Stimulated activated CD4-positive, alpha-beta T cell treated with anti-CD3 and anti-CD28 coated beads, Interleukin-1b, Interleukin-23, amount 100 ng/mL, for 24 hours (primary cell): ENCODE measurements at regions not wholly inside any gene's neighbourhood (a gene's known extent, or its start where the extent isn't known, plus 50 kb on each side); places are given as distances from the start of the nearest gene placed in this dataset.
"Not testable (repeated sequence)": the region's sequence is repeated elsewhere in the genome, so short reads cannot be mapped to it uniquely, and the experiment has no call there.

Experiments used
- DNase-seq, 4 experiments: peaks; one replicate each; pipeline ENCODE4 v3.0.0-alpha.2; 2020; ENCODE audit warnings: low read depth in 4 of 4, low spot score in 1 of 4

GRCh38 chr20:19868441-19868840 is 110.4 kb downstream of the RIN2 start:
- no peak for DNase-seq

DNA sequence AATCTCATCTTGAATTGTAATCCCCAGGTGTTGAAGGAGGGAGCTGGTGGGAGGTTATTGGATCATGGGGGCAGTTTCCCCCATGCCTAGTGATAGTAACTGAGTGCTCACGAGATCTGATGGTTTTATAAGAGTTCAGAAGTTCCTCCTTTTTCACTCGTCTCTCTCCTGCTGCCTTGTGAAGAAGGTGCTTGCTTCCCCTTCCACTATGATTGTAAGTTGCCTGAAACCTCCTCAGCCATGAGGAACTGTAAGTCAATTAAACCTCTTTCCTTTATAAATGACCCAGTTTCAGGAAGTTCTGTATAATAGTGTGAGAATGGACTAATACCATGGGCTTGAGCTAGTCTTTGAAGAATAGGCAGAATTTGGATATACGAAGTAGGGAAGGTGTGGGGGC is 113.9 kb downstream of the RIN2 start:
- DNase-seq = no peak

GRCh38 chr20:19874040-19874727 is 116.1 kb downstream of the RIN2 start:
- DNase-seq = no peak

DNA sequence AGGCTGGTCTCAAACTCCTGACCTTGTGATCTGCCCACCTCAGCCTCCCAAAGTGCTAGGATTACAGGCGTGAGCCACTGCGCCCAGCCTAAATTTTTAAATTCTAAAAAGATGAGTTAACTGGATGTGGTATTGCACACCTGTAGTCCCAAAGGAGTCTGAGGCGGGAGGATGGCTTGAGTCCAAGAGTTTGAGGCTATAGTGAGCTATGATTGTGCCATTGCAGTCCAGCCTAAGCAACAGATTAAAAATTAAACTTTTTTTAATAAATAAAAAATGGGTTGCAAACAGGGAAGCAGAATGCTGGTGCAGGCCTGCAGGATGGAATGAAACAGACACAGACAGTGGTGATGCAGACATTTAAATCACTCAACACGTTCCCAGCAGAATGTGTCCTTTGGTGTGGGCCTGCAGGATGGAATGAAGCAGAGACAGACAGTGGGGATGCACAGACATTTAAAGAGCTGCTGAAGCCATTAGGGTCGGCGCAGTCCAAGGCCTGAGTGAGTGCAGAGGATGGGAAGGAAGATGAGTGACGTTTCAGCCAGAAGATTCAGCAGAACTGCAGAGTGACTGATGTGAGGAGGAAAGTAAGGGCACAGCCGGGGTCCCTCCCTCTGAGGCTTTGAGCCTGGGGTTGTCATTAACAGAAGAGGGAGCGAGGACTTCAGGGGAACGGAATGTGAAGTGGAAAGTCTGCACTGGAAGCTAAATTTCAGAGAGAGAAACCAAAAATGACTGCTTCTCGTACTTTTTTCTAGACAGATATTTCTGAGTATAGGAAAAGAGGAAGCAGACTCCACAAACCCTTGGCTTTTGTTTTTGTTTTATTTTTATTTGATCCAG is 117.5 kb downstream of the RIN2 start:
- no peak for DNase-seq

- DNase-seq = no peak
Measured at GRCh38 chr20:19876828-19877460, 118.9 kb downstream of the RIN2 start.

- DNase-seq = not testable (repeated sequence)
Measured at GRCh38 chr20:19879874-19880255, 121.8 kb downstream of the RIN2 start.

DNA sequence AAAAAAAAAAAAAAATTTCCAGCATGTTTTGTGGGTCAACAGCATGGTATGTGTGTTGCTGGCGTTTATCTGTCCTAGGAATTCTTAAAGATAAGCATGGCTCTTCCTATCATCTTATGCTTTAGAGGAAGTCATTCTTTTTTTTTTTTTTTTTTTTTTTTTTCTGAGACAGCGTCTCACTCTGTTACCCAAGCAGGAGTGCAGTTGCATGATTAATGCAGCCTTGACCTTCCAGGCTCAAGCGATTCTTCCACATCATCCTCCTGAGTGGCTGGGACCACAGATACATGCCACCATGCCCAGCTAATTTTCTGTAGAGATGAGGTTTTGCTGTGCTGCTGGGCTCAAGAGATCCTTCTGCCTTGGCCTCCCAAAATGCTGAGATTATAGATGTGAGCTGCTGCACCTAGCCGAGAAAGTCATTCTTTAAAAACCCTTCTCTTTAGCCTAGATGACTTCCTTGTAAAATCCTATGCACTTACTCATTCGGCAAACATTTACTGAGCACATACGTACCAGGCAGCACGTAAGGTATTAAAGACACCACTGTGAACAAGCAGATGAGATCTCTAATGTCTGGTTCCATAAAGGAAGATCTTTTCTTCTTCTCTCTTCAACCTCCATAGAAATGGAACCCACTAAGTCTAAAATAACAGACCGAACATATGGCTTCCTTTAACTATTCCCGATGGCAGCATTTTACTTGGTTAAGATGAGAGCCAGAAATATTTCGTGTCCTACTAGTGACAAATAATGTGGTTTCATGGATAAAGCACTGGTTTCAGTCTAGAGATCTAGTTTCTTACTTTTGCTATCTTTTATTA is 122.4 kb downstream of the RIN2 start:
- DNase-seq = no peak

- DNase-seq = no peak
Measured at GRCh38 chr20:19881080-19881840, 123.2 kb downstream of the RIN2 start.

DNA sequence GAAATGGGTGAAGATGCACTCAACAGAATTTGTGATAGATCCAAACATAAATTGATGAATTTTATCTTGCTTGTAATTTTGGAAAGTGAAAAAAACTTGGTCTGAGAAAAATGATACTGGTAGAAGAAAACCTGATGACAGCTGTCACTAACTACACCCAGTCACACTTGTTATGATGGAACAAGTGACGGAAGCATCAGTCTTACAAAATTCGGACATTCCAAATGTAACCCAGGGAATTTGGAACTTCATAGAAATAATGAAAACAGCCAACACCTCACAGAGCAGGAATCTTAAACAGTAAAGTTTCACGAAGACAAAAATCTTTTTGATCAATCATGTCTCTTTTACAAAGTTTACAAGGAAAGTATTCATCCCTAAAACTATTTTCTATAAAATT is 123.9 kb downstream of the RIN2 start:
- no peak for DNase-seq

- DNase-seq = no peak
Measured at GRCh38 chr20:19882446-19882845, 124.4 kb downstream of the RIN2 start.

GRCh38 chr20:19883501-19883900 is 125.4 kb downstream of the RIN2 start:
- no peak for DNase-seq

- DNase-seq = no peak
Measured at GRCh38 chr20:19885594-19885938, 127.5 kb downstream of the RIN2 start.

- DNase-seq = no peak
Measured at GRCh38 chr20:19885939-19886660, 128.0 kb downstream of the RIN2 start.

DNA sequence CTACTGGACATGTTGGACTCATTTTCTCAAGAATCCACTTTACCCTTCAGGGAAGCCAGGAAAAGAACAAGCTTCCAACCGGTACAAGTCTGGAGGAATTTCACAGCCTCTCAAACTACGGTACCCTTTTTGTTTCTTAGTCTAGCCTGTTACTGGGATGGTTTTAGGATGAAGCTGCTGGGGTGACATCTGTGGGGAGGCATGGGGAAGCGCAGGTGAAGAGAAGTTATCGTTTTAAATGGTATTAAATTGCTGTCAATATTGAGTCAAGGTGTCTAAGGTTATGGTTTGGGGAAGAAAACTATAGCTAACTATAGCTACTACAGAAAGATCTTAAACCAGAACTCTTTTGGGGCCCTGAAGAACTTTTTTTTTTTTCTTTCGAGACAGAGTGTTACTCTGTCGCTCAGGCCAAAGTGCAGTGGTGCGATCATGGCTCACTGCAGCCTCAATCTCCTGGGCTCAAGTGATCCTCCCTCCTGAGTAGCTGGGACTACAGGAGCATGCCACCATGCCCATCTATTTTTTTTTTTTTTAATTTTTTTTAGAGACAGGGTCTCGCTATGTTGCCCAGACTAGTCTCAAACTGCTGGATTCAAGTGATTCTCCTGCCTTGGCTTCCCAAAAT is 128.7 kb downstream of the RIN2 start:
- no peak for DNase-seq

GRCh38 chr20:19887556-19888268 is 129.4 kb upstream of the NAA20 start:
- no peak for DNase-seq

DNA sequence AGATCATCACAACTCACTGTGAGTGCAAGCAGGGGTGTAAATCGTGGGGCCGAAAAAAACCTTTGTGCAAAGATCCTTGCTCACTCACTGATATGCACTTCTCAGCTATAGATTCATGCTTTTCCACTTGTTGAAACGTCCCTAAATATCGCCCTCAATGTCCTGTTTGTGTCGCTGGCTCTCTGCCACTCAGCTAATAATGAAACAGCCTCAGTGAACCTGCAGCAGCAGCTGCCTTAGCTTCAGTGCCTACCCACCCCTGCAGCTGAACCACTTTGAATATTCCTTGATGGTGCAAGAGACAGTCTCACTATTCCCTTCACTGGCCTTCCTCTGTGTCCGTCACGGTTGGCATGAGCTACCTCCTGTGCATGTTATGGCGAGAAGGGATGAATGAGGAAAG is 128.9 kb upstream of the NAA20 start:
- no peak for DNase-seq

DNA sequence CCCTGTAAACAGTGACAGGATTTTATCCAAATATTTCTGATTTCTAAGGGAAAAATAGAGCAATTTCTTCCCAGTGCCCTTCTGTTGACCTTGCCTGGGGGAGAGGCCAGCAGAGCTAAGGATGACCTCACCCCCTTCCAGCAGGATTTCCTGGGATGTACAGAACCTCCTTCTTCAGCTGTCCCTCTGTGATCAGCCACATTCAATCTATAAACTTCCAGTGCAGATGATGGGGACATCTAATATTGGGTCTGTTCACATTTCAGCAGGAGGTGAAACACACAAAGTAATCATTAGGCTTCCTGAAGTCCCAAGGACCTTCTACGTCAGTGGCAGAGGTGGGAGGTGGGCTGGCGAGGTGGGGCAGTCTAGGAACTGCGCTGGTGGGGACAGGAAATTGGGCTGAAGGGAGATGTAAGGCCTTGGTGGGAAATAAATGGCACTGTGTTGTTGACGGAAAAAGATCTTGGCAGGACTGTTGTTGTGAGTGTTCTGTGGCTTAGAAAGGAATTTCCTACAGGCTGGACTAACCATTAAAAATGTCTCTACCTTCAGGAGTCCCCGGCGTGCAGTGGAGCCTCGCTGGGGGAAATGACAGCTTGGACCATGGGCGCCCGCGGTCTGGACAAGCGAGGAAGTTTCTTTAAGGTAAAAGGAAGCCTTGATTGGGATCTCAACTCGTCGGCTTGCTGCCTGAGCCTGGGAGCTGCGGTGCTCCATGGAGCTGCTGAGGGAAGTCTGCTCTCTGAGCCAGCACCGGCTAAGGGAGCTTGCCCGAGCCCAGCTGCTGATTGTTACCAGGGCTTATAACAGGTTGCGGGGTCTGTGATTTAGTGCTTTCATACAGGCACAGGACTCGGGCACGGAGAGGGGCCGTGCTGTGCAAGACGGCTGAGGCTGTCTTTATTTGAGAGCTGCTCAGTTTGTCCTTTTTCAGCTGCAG is 127.9 kb upstream of the NAA20 start:
- DNase-seq = no peak
